ENCODE measurements at regions not wholly inside any gene's neighbourhood (a gene's known extent, or its start where the extent isn't known, plus 50 kb on each side); places are given as distances from the start of the nearest gene placed in this dataset.
A peak's percentile ranks its signal among the peaks of the same experiment; 100 is the strongest.
"Not testable (repeated sequence)": the region's sequence is repeated elsewhere in the genome, so short reads cannot be mapped to it uniquely, and the experiment has no call there.

DNA sequence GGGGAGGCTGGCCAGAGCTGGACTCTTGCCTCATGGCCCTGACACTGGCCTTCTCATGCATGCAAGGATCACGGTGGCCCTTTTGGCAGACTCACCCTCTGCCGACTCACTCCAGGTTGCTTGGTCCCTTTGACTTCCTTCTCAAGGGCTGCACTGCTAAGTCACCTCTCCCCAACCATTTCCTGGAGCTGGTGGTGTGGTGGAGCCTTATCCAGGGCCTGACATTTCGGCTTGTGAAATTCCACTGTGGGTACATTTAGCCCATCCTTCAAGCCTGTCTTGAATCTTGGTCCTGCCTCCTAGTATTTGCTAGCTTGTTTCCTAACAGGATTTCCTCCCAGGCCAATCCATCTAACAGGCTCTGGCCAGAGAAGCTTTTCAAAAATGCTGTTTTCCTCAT lies 52.6 kb upstream of the JUN start:
- no peak for DNase-seq (ENCODE audit: low read depth)

GRCh38 chr1:58837886-58838285 lies 54.0 kb upstream of the JUN start:
- DNase-seq (ENCODE audit: low read depth): no peak

DNA sequence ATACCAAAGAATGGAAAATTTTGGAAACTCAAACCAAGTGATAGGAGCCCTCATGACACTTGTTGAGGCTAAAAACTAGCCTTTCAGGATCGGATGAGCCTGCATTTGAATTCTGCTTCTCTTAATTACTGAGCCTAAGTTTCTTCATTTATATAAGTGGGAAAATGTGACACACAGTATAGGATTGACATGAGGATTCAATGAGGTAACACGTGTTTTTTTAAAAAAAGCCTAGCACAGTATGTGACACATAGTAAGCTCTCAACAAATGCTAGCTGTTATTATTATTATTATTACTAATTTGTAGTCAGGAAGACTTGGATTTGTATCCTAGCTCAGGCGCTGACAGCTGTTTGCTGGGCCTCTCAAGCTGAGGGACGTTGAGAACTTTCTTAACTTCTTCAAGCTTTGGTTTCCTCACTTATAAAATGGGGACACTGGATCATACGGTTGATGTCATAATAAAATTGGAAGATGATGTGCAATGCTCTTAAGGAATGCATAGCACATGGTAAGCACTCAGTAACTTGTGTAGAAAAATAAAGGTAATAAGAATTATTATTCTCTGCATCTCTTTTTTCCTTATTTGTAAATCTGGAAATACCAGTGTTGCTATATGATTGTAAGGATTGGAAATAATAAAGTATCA lies 55.4 kb upstream of the JUN start:
- no peak for DNase-seq (ENCODE audit: low read depth)

DNA sequence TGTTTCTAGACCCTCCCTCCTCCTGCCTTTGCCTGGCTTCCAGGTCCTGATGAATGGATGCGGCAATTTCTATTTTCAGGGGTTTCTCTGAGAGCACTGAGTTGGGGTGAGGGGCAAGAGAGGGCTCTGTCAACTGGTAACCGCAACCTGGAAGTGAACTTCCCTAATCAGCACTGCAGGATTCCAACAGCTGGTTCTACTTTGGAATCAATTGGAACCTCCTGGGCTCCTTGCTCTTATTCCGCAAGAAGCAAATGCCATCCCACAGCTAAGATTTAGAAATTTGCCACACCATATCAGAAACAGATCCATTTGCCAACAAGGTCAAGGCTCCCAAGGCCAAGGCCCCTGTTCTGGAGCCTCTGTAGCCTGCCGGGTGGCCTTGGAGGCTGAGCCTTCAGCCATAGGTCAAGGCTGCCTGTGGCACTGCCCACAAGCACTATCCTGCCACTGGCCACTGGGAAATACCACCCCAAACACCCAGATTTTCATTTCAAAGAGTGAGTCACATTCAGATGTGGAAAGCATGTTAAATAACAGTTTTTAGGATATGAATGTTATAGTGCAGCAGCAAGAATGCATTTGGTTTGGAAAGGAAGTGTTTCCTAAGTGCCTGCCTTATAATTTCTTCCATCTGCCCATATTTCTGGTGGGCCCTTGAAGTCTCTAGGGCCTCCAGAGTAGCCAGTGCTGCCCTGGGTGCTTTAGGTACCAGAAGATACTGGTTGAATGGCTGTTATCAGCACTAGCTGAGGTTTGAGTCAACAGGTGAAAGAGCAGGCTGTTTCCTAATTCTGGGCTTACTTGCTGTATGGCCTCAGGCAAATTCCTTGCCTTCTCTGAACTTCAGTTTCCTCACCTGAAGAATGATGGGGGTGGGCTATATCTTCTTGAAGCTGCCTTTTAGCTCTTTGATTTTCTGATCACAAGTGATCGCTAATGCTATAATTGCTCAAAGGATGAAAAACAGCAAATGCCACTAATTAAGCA lies 56.3 kb upstream of the JUN start:
- peak; percentile 54 for DNase-seq (ENCODE audit: low read depth)

- no peak for DNase-seq (ENCODE audit: low read depth)
Measured at GRCh38 chr1:58841455-58841854, 57.6 kb upstream of the JUN start.

DNA sequence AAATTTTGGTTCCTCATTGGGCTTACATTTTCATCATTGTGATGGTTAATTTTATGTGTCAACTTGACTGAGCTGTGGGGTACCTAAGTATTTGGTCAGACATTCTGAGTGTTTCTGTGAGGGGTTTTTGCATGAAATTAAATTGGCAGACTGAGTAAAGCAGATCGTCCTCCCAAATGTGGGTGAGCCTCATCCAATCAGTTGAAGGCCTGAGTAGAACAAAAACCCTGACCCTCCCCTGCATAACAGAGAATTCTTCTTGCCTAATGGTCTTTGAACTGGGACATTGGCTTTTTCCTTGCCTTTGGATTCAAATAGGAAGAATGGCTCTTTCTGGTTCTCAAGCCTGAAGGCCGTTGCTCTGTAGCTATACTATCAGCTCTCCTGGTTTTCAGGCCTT lies 59.1 kb upstream of the JUN start:
- DNase-seq (ENCODE audit: low read depth): no peak

DNA sequence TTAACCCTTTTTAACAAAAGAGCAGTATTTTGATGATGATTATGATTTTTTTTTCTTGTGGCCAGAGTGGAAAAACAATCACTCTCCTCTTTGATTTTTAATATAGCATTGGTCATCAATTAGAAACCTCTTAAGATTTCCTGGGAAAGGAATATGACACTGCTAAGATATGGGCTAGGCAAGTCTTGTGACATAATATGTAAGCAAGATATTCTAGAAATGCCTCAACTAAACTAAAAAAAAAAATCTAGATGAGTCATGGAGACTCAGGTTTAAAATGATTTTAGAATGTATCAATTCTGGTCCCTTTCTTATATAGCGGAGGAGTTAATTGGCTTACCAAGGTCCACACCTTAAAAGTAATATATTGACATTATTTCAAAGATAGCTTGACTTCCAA lies 60.3 kb upstream of the JUN start:
- no peak for DNase-seq (ENCODE audit: low read depth)

DNA sequence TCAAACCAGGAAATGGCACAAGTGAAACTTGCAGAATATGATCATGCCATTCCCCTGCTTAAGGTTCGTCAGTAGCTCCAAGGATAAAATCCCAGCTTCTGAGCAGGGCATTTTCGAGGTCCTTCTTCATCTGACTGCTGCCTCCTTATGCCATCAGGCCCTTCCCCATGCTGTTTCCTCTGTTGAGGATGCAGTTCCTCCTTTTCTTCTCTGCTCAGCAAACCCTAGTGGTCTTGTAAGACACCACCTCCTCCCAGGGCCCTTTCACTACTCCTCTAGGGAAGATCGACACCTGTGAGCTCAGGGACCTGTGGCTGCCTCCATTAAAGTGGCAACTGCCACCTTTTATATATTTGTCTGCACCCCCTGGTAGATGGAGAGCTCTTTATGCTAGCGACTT lies 62.1 kb upstream of the JUN start:
- no peak for DNase-seq (ENCODE audit: low read depth)

GRCh38 chr1:58848818-58849411 lies 65.1 kb upstream of the JUN start:
- peak; percentile 93 for DNase-seq (ENCODE audit: low read depth)

- DNase-seq (ENCODE audit: low read depth): no peak
Measured at GRCh38 chr1:58849551-58849950, 65.7 kb upstream of the JUN start.

DNA sequence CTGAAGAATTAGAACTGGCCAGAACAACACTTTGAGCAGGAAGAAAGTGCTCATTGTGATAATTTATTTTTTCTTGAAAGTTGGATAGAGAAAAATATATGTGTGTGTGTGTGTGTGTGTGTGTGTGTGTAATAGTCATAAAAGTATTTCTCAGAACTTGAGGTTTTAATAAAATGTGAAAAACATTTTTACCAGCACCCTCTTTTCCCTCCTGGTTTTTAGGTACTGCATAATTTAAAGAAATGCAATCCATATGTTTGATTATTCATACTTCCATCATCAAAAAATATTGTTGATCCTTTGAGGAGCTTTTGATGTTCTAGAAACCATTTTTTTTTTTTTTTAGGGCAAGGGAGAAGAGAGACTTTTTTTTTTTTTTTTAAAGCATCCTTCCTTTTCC lies 66.8 kb upstream of the JUN start:
- DNase-seq (ENCODE audit: low read depth): no peak

GRCh38 chr1:58852731-58853485 lies 69.1 kb upstream of the JUN start:
- DNase-seq (ENCODE audit: low read depth): no peak

DNA sequence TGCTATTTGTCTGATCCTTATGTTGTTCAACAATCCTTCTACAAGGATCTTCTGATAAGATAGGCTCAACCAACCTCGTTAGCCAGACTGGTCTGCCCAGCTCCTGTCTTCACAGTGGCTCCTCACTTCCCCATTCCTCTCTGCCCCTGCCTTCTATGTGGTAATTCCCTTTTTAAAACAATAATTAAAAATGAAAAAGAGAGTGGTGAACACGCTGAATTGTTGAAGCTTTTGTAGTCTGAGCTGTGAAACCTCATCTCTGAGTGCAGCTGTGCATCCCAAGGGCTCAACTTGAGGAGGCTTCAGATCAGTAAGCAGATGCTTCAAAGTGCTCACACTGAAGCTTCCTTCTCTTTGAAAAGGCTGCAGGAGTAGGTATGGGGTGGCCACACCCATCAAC lies 70.7 kb upstream of the JUN start:
- no peak for DNase-seq (ENCODE audit: low read depth)

GRCh38 chr1:58855274-58856165 lies 71.7 kb upstream of the JUN start:
- DNase-seq (ENCODE audit: low read depth): no peak

GRCh38 chr1:58856281-58856680 lies 72.4 kb upstream of the JUN start:
- DNase-seq (ENCODE audit: low read depth): not testable (repeated sequence)

DNA sequence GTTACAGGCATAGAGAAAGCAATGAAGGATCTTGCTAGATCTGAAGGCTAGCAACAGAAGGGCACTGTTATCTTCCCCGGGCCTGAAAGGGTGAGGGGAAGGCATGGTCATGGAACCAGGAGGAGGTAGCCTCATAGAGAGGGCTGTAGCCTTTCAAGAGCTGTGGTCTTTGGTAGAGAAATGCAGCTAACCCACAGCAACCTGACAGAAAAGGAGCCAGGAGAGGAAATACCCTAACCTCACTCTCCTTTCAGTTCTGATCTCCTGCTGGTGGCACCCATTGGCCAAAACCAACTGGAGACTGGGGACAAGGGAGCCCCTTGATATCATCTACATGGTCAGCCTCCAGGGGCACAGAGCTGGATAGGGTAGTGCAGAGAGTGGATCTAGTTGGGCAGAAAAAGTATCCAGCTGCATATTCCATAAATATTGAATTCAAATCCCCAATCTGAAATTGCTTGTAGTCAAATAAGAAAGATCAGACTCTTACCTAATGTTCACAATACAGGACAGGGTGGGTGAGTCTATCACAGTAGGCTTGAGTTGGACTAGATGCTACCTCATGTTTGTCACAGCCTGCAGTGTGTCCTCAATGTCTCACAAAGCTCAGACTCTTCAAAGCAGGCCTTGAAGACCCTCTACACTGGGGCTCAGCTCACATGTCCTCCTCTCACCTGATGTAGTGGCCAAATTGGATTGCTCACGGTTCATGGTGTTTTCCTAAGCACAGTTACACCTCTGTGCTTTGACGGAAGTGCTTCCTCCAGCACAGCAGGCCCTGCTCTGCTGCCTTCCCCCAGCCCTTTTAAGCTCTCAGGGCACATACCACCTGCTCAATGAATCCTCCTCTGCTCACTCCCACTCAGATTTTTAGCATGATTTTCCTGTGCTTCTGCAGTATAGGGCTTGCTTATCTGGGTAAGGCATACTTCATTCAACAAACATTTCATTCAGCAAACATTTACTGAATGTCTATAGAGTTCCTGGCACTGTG lies 74.1 kb upstream of the JUN start:
- no peak for DNase-seq (ENCODE audit: low read depth)

GRCh38 chr1:58859769-58860485 lies 76.1 kb upstream of the JUN start:
- no peak for DNase-seq (ENCODE audit: low read depth)

DNA sequence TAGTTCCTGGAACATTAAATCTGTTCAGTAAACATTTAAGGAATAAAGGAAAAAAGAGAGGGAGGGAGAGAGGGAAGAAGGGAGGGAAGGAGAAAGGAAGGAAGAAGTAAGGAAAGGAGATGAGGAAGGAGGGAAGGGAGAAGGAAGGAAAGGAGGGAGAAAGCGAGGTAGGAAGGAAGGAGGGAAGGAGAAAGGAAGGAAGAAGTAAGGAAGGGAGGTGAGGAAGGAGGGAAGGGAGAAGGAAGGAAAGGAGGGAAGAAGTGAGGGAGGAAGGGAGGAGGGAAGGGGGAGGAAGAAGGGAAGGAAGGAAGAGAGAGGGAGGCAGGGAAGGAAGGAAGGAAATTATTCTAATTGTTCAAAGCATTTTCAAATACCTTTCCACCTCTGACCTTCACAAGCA lies 77.2 kb upstream of the JUN start:
- no peak for DNase-seq (ENCODE audit: low read depth)

DNA sequence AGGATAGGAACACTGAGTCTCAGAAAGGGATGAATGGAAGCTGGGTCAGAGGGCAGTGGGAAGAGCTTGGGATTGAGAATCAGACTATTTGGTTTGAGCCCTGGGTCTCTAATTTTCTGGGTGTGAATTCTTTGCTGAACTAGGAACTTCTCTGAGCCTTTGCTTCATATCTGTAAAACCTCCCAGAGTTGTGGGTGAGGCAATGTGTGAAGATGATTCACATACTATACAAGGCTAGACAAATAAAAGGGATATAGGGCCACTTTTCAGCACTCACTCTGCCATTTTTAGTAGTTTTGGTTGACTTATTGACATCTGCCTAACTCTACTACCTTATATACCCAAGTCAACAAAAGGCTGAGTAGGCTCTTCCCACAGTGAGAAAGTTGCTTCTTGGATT lies 77.7 kb upstream of the JUN start:
- DNase-seq (ENCODE audit: low read depth): no peak
